IMR-90 (cell line): ENCODE measurements at regions not wholly inside any gene's neighbourhood (a gene's known extent, or its start where the extent isn't known, plus 50 kb on each side); places are given as distances from the start of the nearest gene placed in this dataset.

Source experiments
- ATAC-seq: fragments of 200-7000 bp; cut with Tn5 transposase; 2 replicates; pipeline ENCODE4 v1.9.1; 2020; ENCODE audit warnings: low read depth, mild to moderate bottlenecking, moderate library complexity
- BruUV-seq: library from RNA; stranded (reverse); fragments of 400-500 nt; replicated peaks from 2 replicates; lab custom pipeline; 2021; lab: Mats Ljungman, UMichigan
- CTCF ChIA-PET: fragments of 300-600 bp; formaldehyde crosslinking; extraction: SDS; loops from one replicate; lab custom pipeline; 2021; ENCODE audit warnings: antibody characterized with exemption; lab: Yijun Ruan, JAX
- POLR2A ChIA-PET: fragments of 300-600 bp; sonication (Branson Sonifier 250); formaldehyde crosslinking; loops from one replicate; lab custom pipeline; 2022; ENCODE audit warnings: antibody characterized with exemption; ENCODE audit not compliant: unreplicated experiment; lab: Charles Lee
- DNase-seq: peaks from one replicate; pipeline ENCODE4 v3.0.0; 2013
- H2AFZ ChIP-seq: replicated peaks from 2 replicates; pipeline ENCODE3; 2013; ENCODE audit warnings: low read length, mild to moderate bottlenecking; ENCODE audit not compliant: poor library complexity
- H2AK5ac ChIP-seq: 2 replicates; pipeline ENCODE4 v1.6.1; 2013; ENCODE audit warnings: low read depth, low read length, inconsistent platforms
- H2AK9ac ChIP-seq: replicated peaks from 2 replicates; pipeline ENCODE3; 2013; ENCODE audit warnings: mild to moderate bottlenecking, low read depth, low read length, moderate library complexity; ENCODE audit not compliant: poor library complexity
- H2BK120ac ChIP-seq: 2 replicates; pipeline ENCODE4 v1.6.1; 2013; ENCODE audit warnings: low read depth, low read length, inconsistent platforms
- H2BK15ac ChIP-seq: 3 replicates; pipeline ENCODE4 v1.6.1; 2013; ENCODE audit warnings: low read depth, low read length, inconsistent platforms
- H2BK20ac ChIP-seq: 2 replicates; pipeline ENCODE4 v1.6.1; 2013; ENCODE audit warnings: low read depth, mild to moderate bottlenecking, inconsistent platforms, low read length, moderate library complexity
- H2BK5ac ChIP-seq: 2 replicates; pipeline ENCODE4 v1.6.1; 2013; ENCODE audit warnings: mild to moderate bottlenecking, low read depth, low read length, inconsistent platforms; ENCODE audit not compliant: poor library complexity, severe bottlenecking
- H3K14ac ChIP-seq: replicated peaks from 2 replicates; pipeline ENCODE4 v1.6.1; 2013; ENCODE audit warnings: low read depth, low read length, inconsistent platforms
- H3K18ac ChIP-seq: 2 replicates; pipeline ENCODE4 v1.6.1; 2013; ENCODE audit warnings: low read depth, low read length, control low read depth
- H3K23ac ChIP-seq: 2 replicates; pipeline ENCODE4 v1.6.1; 2013; ENCODE audit warnings: low read depth, low read length, inconsistent platforms
- H3K27ac ChIP-seq: 2 replicates; pipeline ENCODE4 v1.5.1; 2013; ENCODE audit warnings: mild to moderate bottlenecking, control low read depth, low read length; ENCODE audit not compliant: insufficient read depth
- H3K27me3 ChIP-seq: 2 replicates; pipeline ENCODE4 v1.6.1; 2013; ENCODE audit warnings: low read length; ENCODE audit not compliant: control insufficient read depth, insufficient read depth
- H3K36me3 ChIP-seq: 2 replicates; pipeline ENCODE4 v1.6.1; 2013; ENCODE audit warnings: low read length, mixed read lengths; ENCODE audit not compliant: control insufficient read depth, insufficient read depth
- H3K4ac ChIP-seq: 2 replicates; pipeline ENCODE4 v1.6.1; 2013; ENCODE audit warnings: low read depth, low read length, inconsistent platforms
- H3K4me1 ChIP-seq: 2 replicates; pipeline ENCODE4 v1.6.1; 2013; ENCODE audit warnings: low read length, mixed read lengths; ENCODE audit not compliant: control insufficient read depth, insufficient read depth
- H3K4me2 ChIP-seq: 2 replicates; pipeline ENCODE4 v1.6.1; 2013; ENCODE audit warnings: low read depth, mild to moderate bottlenecking, control low read depth, low read length, moderate library complexity
- H3K4me3 ChIP-seq: 2 replicates; pipeline ENCODE4 v1.5.1; 2013; ENCODE audit warnings: low read depth, mild to moderate bottlenecking, control low read depth, low read length, moderate library complexity; ENCODE audit not compliant: insufficient read depth
- H3K56ac ChIP-seq: 2 replicates; pipeline ENCODE4 v1.6.1; 2013; ENCODE audit warnings: low read length, inconsistent platforms; ENCODE audit not compliant: insufficient read depth; ENCODE audit errors: extremely low read depth
- H3K79me1 ChIP-seq, 2 experiments: 2 replicates each; pipeline ENCODE4 v1.6.1; 2013; ENCODE audit warnings: low read length in 2 of 2, inconsistent platforms in 1 of 2, low read depth in 1 of 2
- H3K9ac ChIP-seq: 2 replicates; pipeline ENCODE4 v1.6.1; 2013; ENCODE audit warnings: low read depth, low read length, control low read depth
- H3K9me1 ChIP-seq: 2 replicates; pipeline ENCODE4 v1.6.1; 2013; ENCODE audit warnings: low read length, inconsistent platforms; ENCODE audit not compliant: insufficient read depth
- H3K9me3 ChIP-seq: 2 replicates; pipeline ENCODE4 v1.6.1; 2013; ENCODE audit warnings: low read length; ENCODE audit not compliant: control insufficient read depth, insufficient read depth
- H4K20me1 ChIP-seq: 2 replicates; pipeline ENCODE4 v1.6.1; 2013; ENCODE audit warnings: low read length, inconsistent platforms; ENCODE audit not compliant: insufficient read depth
- H4K5ac ChIP-seq: 2 replicates; pipeline ENCODE4 v1.6.1; 2013; ENCODE audit warnings: mild to moderate bottlenecking, low read depth, low read length, control low read depth
- H4K8ac ChIP-seq, 2 experiments: 2 replicates each; pipeline ENCODE4 v1.6.1; 2013; ENCODE audit warnings: low read depth in 2 of 2, low read length in 2 of 2, control low read depth in 1 of 2, inconsistent platforms in 1 of 2
- H4K91ac ChIP-seq: 2 replicates; pipeline ENCODE4 v1.6.1; 2013; ENCODE audit warnings: low read depth, low read length, inconsistent platforms; ENCODE audit not compliant: insufficient read depth
- CEBPB ChIP-seq: IDR thresholded peaks from 2 replicates; pipeline ENCODE4 v1.6.1; 2012; ENCODE audit warnings: low read depth, low read length, improper control_type of control experiment
- FOS ChIP-seq: fragments of 150-350 bp; IDR thresholded peaks from 2 replicates; pipeline ENCODE4 v1.6.1; 2016; ENCODE audit warnings: low read depth, low read length
- MAFK ChIP-seq: IDR thresholded peaks from 2 replicates; pipeline ENCODE4 v1.6.1; 2012; ENCODE audit warnings: low read depth, low read length, improper control_type of control experiment
- MXI1 ChIP-seq: IDR thresholded peaks from 2 replicates; pipeline ENCODE4 v1.6.1; 2012; ENCODE audit warnings: low read depth, mild to moderate bottlenecking, low read length, moderate library complexity, borderline replicate concordance
- NFE2L2 ChIP-seq: fragments of 150-350 bp; IDR thresholded peaks from 2 replicates; pipeline ENCODE4 v1.6.1; 2016; ENCODE audit warnings: low read depth, mild to moderate bottlenecking, low read length
- POLR2A ChIP-seq: IDR thresholded peaks from 2 replicates; pipeline ENCODE4 v1.6.1; 2012; ENCODE audit warnings: mild to moderate bottlenecking, low read depth, low read length
- RAD21 ChIP-seq: IDR thresholded peaks from 2 replicates; pipeline ENCODE4 v1.6.1; 2012; ENCODE audit warnings: low read length, improper control_type of control experiment
- RCOR1 ChIP-seq: IDR thresholded peaks from 2 replicates; pipeline ENCODE4 v1.6.1; 2012; ENCODE audit warnings: mild to moderate bottlenecking, low read length, improper control_type of control experiment; ENCODE audit not compliant: insufficient replicate concordance
- WGBS, 2 experiments: methylation state at CpG; one replicate each; pipeline versions ENCODE4 v1.1.5 to v1.1.7; 2013; ENCODE audit warnings: missing lambda C conversion rate in 2 of 2; ENCODE audit not compliant: insufficient read length in 1 of 2; ENCODE audit errors: extremely low coverage in 2 of 2; 5-methylcytosine and 5-hydroxymethylcytosine counted together
- dilution Hi-C: fragments of 300-500 bp; cut with HindIII; formaldehyde crosslinking; loops from one replicate; pipeline ENCODE4 v1.14.3; 2018; ENCODE audit warnings: low sequenced_read_pairs; ENCODE audit not compliant: unreplicated experiment
- in situ Hi-C: fragments of 300-500 bp; cut with MboI; formaldehyde crosslinking; loops from 3 replicates; pipeline ENCODE4 v1.14.3; 2019; ENCODE audit warnings: low sequenced_read_pairs, inconsistent platforms, mixed read lengths
- intact Hi-C: fragments of 100-400 bp; cut with micrococcal nuclease; formaldehyde crosslinking; loops from 2 replicates; pipeline ENCODE4 v1.10.0; 2022
- TF ChIP-seq, protein P1 (sequence below): conservative IDR thresholded peaks from 2 replicates; pipeline ENCODE4 v1.5.1; 2012; ENCODE audit warnings: mild to moderate bottlenecking, low read depth, low read length, improper control_type of control experiment
- TF ChIP-seq, protein P2 (sequence below): fragments of 150-350 bp; IDR thresholded peaks from 2 replicates; pipeline ENCODE4 v1.6.1; 2017; ENCODE audit warnings: mild to moderate bottlenecking, antibody characterized with exemption, low read length, low read depth
- TF ChIP-seq, protein P3 (sequence below): fragments of 150-350 bp; IDR thresholded peaks from 2 replicates; pipeline ENCODE4 v1.6.1; 2016; ENCODE audit warnings: low read depth, mild to moderate bottlenecking, low read length, moderate library complexity, borderline replicate concordance

DNA sequence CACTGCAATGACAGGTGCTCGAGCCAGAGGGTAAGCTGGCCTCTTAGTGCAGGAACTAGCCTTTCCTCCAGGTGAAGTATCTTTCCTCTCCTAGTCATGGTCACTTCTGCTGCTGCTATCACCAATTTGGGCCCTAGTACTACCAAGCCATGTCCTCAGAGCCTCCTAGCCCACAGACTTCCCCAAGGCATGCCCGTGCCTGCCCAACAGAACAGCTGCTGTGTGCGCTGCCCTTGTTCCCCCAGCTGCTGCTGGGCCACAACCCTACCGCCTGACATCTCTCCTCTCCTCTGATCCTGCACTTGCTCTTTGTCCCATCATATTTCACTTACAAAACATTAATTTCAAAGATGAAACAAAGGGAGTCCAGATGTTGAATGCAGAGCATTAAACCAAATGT, 168.5 kb upstream of the FREM2 start:
- H3K9me3 ChIP-seq = no peaks in the 10 kb centered on the region
- H3K9ac ChIP-seq = no peak overlapping the region
- H3K14ac ChIP-seq = no peak overlapping the region
- no peak overlapping the region for H4K8ac ChIP-seq
- no TSS peak for BruUV-seq
- no peak overlapping the region for H2AK5ac ChIP-seq
- no peaks in the 10 kb centered on the region for H4K20me1 ChIP-seq
- no peak overlapping the region for H4K5ac ChIP-seq
- CTCF ChIA-PET = no interaction called here
- no peak overlapping the region for H3K56ac ChIP-seq
- H2AFZ ChIP-seq = no peak overlapping the region
- no peaks in the 10 kb centered on the region for H3K9me1 ChIP-seq
- WGBS, 2 experiments = 29% methylated on average over 1 of the region's 4 CpGs; no CpG with 5 or more reads in 1 of the 2 experiments
- no peak overlapping the region for H3K23ac ChIP-seq
- no peaks in the 10 kb centered on the region for H3K36me3 ChIP-seq
- H3K18ac ChIP-seq = no peak overlapping the region
- H3K27me3 ChIP-seq = no peaks in the 10 kb centered on the region
- intact Hi-C loops = no loop called here
- H2BK20ac ChIP-seq = no peak overlapping the region
- H2BK5ac ChIP-seq = no peak overlapping the region
- H3K4ac ChIP-seq = no peak overlapping the region
- in situ Hi-C loops = no loop called here
- H3K27ac ChIP-seq = no peak overlapping the region
- TF ChIP-seq MXI1 (no peak), CEBPB (no peak), MAFK (no peak), NFE2L2 (no peak), RCOR1 (no peak), FOS (no peak), POLR2A (no peak), RAD21 (no peak)
- TF ChIP-seq, protein P1, sequence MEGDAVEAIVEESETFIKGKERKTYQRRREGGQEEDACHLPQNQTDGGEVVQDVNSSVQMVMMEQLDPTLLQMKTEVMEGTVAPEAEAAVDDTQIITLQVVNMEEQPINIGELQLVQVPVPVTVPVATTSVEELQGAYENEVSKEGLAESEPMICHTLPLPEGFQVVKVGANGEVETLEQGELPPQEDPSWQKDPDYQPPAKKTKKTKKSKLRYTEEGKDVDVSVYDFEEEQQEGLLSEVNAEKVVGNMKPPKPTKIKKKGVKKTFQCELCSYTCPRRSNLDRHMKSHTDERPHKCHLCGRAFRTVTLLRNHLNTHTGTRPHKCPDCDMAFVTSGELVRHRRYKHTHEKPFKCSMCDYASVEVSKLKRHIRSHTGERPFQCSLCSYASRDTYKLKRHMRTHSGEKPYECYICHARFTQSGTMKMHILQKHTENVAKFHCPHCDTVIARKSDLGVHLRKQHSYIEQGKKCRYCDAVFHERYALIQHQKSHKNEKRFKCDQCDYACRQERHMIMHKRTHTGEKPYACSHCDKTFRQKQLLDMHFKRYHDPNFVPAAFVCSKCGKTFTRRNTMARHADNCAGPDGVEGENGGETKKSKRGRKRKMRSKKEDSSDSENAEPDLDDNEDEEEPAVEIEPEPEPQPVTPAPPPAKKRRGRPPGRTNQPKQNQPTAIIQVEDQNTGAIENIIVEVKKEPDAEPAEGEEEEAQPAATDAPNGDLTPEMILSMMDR = no peak
- TF ChIP-seq, protein P2, sequence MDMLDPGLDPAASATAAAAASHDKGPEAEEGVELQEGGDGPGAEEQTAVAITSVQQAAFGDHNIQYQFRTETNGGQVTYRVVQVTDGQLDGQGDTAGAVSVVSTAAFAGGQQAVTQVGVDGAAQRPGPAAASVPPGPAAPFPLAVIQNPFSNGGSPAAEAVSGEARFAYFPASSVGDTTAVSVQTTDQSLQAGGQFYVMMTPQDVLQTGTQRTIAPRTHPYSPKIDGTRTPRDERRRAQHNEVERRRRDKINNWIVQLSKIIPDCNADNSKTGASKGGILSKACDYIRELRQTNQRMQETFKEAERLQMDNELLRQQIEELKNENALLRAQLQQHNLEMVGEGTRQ = no peak
- TF ChIP-seq, protein P3, sequence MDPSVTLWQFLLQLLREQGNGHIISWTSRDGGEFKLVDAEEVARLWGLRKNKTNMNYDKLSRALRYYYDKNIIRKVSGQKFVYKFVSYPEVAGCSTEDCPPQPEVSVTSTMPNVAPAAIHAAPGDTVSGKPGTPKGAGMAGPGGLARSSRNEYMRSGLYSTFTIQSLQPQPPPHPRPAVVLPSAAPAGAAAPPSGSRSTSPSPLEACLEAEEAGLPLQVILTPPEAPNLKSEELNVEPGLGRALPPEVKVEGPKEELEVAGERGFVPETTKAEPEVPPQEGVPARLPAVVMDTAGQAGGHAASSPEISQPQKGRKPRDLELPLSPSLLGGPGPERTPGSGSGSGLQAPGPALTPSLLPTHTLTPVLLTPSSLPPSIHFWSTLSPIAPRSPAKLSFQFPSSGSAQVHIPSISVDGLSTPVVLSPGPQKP = no peak
- no peak overlapping the region for H2BK15ac ChIP-seq
- no peak overlapping the region for H2AK9ac ChIP-seq
- H3K4me1 ChIP-seq = no peaks in the 10 kb centered on the region
- H3K79me1 ChIP-seq = no peaks in the 10 kb centered on the region
- POLR2A ChIA-PET = no interaction called here
- H3K4me3 ChIP-seq = no peak overlapping the region
- dilution Hi-C loops = no loop called here
- H2BK120ac ChIP-seq = no peak overlapping the region
- no peak overlapping the region for H3K4me2 ChIP-seq
- no peak overlapping the region for H4K91ac ChIP-seq
- DNase-seq = no peak
- ATAC-seq = no peak
